Chondrocyte (in vitro differentiated cells): ENCODE measurements at regions not wholly inside any gene's neighbourhood (a gene's known extent, or its start where the extent isn't known, plus 50 kb on each side); places are given as distances from the start of the nearest gene placed in this dataset.

Experiments used
- DNase-seq: peaks from one replicate; pipeline ENCODE4 v3.0.0; 2021; ENCODE audit warnings: mixed read lengths, low spot score
- H3K27ac Mint-ChIP-seq: one replicate; pipeline ENCODE4 v1.8.0; 2021; ENCODE audit warnings: mild to moderate bottlenecking, moderate library complexity, mixed read lengths; ENCODE audit not compliant: unreplicated experiment
- H3K27me3 Mint-ChIP-seq: 2 replicates; pipeline ENCODE4 v1.8.0; 2021; ENCODE audit warnings: low read depth, mixed read lengths
- H3K36me3 Mint-ChIP-seq: 2 replicates; pipeline ENCODE4 v1.8.0; 2021; ENCODE audit warnings: low read depth, mixed read lengths
- H3K4me1 Mint-ChIP-seq: 2 replicates; pipeline ENCODE4 v1.8.0; 2021; ENCODE audit warnings: low read depth, mild to moderate bottlenecking, mixed read lengths
- H3K4me3 Mint-ChIP-seq: one replicate; pipeline ENCODE4 v1.8.0; 2021; ENCODE audit warnings: mild to moderate bottlenecking, moderate library complexity, mixed read lengths; ENCODE audit not compliant: unreplicated experiment
- H3K9me3 Mint-ChIP-seq: 2 replicates; pipeline ENCODE4 v1.8.0; 2021; ENCODE audit warnings: low read depth, mixed read lengths
- CTCF ChIP-seq: fragments of 200-600 bp; sonication (generic); IDR thresholded peaks from 2 replicates; pipeline ENCODE4 v1.5.0; 2021; ENCODE audit warnings: antibody characterized with exemption, mild to moderate bottlenecking, moderate library complexity

GRCh38 chr14:40618225-40618898, 988.3 kb upstream of the LRFN5 start:
- Mint-ChIP-seq H3K27ac (no peak overlapping the region), H3K4me3 (no peak overlapping the region), H3K4me1 (no peaks in the 10 kb centered on the region), H3K36me3 (no peaks in the 10 kb centered on the region), H3K9me3 (no peaks in the 10 kb centered on the region), H3K27me3 (peaks cover 2% of the 10 kb centered on the region)
- DNase-seq: no peak
- TF ChIP-seq CTCF: no peak

GRCh38 chr14:40616579-40616978, 990.1 kb upstream of the LRFN5 start:
- no peak overlapping the region for H3K4me3 Mint-ChIP-seq
- H3K9me3 Mint-ChIP-seq: peaks cover 4% of the 10 kb centered on the region
- H3K36me3 Mint-ChIP-seq: no peaks in the 10 kb centered on the region
- no peak overlapping the region for H3K27ac Mint-ChIP-seq
- H3K27me3 Mint-ChIP-seq: peaks cover 2% of the 10 kb centered on the region
- no peak for TF ChIP-seq CTCF
- no peak for DNase-seq
- H3K4me1 Mint-ChIP-seq: no peaks in the 10 kb centered on the region

- Mint-ChIP-seq H3K4me1 (no peaks in the 10 kb centered on the region), H3K36me3 (no peaks in the 10 kb centered on the region), H3K27ac (no peak overlapping the region), H3K4me3 (no peak overlapping the region), H3K9me3 (peaks cover 1% of the 10 kb centered on the region), H3K27me3 (peaks cover 1% of the 10 kb centered on the region)
- no peak for DNase-seq
- TF ChIP-seq CTCF: no peak
Measured at GRCh38 chr14:40601063-40601462, 1005.6 kb upstream of the LRFN5 start.

GRCh38 chr14:40599725-40600124, 1007.0 kb upstream of the LRFN5 start:
- Mint-ChIP-seq H3K9me3 (no peaks in the 10 kb centered on the region), H3K4me3 (no peak overlapping the region), H3K36me3 (no peaks in the 10 kb centered on the region), H3K27ac (no peak overlapping the region), H3K4me1 (no peaks in the 10 kb centered on the region), H3K27me3 (peaks cover 1% of the 10 kb centered on the region)
- no peak for TF ChIP-seq CTCF
- DNase-seq: no peak

GRCh38 chr14:40581264-40581663, 1025.4 kb upstream of the LRFN5 start:
- no peaks in the 10 kb centered on the region for H3K9me3 Mint-ChIP-seq
- H3K27me3 Mint-ChIP-seq: peaks cover 14% of the 10 kb centered on the region
- no peak for DNase-seq
- no peak for TF ChIP-seq CTCF
- no peak overlapping the region for H3K27ac Mint-ChIP-seq
- H3K4me1 Mint-ChIP-seq: no peaks in the 10 kb centered on the region
- H3K4me3 Mint-ChIP-seq: no peak overlapping the region
- no peaks in the 10 kb centered on the region for H3K36me3 Mint-ChIP-seq
